Lower lobe of right lung (tissue), 2 donors: ENCODE measurements at regions not wholly inside any gene's neighbourhood (a gene's known extent, or its start where the extent isn't known, plus 50 kb on each side); places are given as distances from the start of the nearest gene placed in this dataset.
"Not testable (repeated sequence)": the region's sequence is repeated elsewhere in the genome, so short reads cannot be mapped to it uniquely, and the experiment has no call there.

Experiments used
- ATAC-seq, 2 donors: fragments of 200-7000 bp; cut with Tn5 transposase; one replicate each; pipeline ENCODE4 v1.9.1; 2020 to 2022; ENCODE audit warnings: mild to moderate bottlenecking in 2 of 2, moderate library complexity in 2 of 2
- DNase-seq: peaks from one replicate; pipeline ENCODE4 v3.0.0-alpha.2; 2020
- H3K27ac ChIP-seq: fragments of 200-600 bp; one replicate; pipeline ENCODE4 v1.8.0; 2022
- H3K27me3 ChIP-seq: fragments of 200-600 bp; one replicate; pipeline ENCODE4 v1.8.0; 2022; ENCODE audit warnings: low read depth
- H3K36me3 ChIP-seq: fragments of 200-600 bp; one replicate; pipeline ENCODE4 v1.8.0; 2022; ENCODE audit warnings: mild to moderate bottlenecking
- H3K4me1 ChIP-seq: fragments of 200-600 bp; one replicate; pipeline ENCODE4 v1.8.0; 2022
- H3K4me3 ChIP-seq: fragments of 200-600 bp; one replicate; pipeline ENCODE4 v1.8.0; 2022; ENCODE audit warnings: mild to moderate bottlenecking
- H3K9me3 ChIP-seq: fragments of 200-600 bp; one replicate; pipeline ENCODE4 v1.8.0; 2022
- CTCF ChIP-seq: fragments of 200-600 bp; IDR thresholded peaks from one replicate; pipeline ENCODE4 v1.8.0; 2022; ENCODE audit warnings: antibody characterized with exemption, mild to moderate bottlenecking
- intact Hi-C: fragments of 100-400 bp; cut with DNase I; formaldehyde crosslinking; loops from one replicate; pipeline ENCODE4 v1.11.0; 2022
- donor health status: DM: no; HTN: yes; CAD: no; lungs with severe emphysema.

GRCh38 chr5:53263151-53263550 is 153.6 kb upstream of the MOCS2 start:
- H3K27ac ChIP-seq, result no peak overlapping the region
- DNase-seq, result no peak

GRCh38 chr5:53265043-53265442 is 155.5 kb upstream of the MOCS2 start:
- H3K27me3 ChIP-seq, result no peaks in the 10 kb centered on the region
- no peak overlapping the region for H3K27ac ChIP-seq
- intact Hi-C loops, result no loop called here
- no peak for TF ChIP-seq CTCF
- H3K9me3 ChIP-seq, result no peaks in the 10 kb centered on the region
- DNase-seq, result no peak
- H3K4me1 ChIP-seq, result no peaks in the 10 kb centered on the region
- no peak overlapping the region for H3K4me3 ChIP-seq
- no peak for ATAC-seq
- H3K36me3 ChIP-seq, result no peaks in the 10 kb centered on the region

More at GRCh38 chr5:53263151-53263550, 153.6 kb upstream of the MOCS2 start:
- no peak for TF ChIP-seq CTCF
- Histone ChIP-seq H3K4me1 (no peaks in the 10 kb centered on the region), H3K9me3 (no peaks in the 10 kb centered on the region), H3K27me3 (no peaks in the 10 kb centered on the region), H3K36me3 (no peaks in the 10 kb centered on the region), H3K4me3 (no peak overlapping the region)
- no peak for ATAC-seq
- intact Hi-C loops, result no loop called here

GRCh38 chr5:53268241-53268640 is 158.7 kb upstream of the MOCS2 start:
- H3K36me3 ChIP-seq, H3K4me3 ChIP-seq, H3K4me1 ChIP-seq, H3K27ac ChIP-seq, H3K9me3 ChIP-seq, ATAC-seq, intact Hi-C loops, DNase-seq, H3K27me3 ChIP-seq: not testable (repeated sequence)

- Histone ChIP-seq H3K36me3 (no peaks in the 10 kb centered on the region), H3K9me3 (no peaks in the 10 kb centered on the region), H3K27me3 (no peaks in the 10 kb centered on the region), H3K27ac (no peak overlapping the region), H3K4me1 (no peaks in the 10 kb centered on the region), H3K4me3 (no peak overlapping the region)
- no peak for TF ChIP-seq CTCF
- DNase-seq (no peak), ATAC-seq (no peak)
- intact Hi-C loops, result no loop called here
Observed at GRCh38 chr5:53275666-53276065, 166.1 kb upstream of the MOCS2 start.

- ATAC-seq (peak; percentile 51 to 95), DNase-seq (no peak)
- no peak for TF ChIP-seq CTCF
- H3K4me3 ChIP-seq, result no peak overlapping the region
- no peaks in the 10 kb centered on the region for H3K9me3 ChIP-seq
- H3K4me1 ChIP-seq, result no peaks in the 10 kb centered on the region
- intact Hi-C loops, result no loop called here
- H3K27me3 ChIP-seq, result no peaks in the 10 kb centered on the region
- peak overlapping the region; percentile 7 for H3K27ac ChIP-seq
- H3K36me3 ChIP-seq, result no peaks in the 10 kb centered on the region
Observed at GRCh38 chr5:53276825-53277224, 167.3 kb upstream of the MOCS2 start.

- Histone ChIP-seq H3K4me1 (no peaks in the 10 kb centered on the region), H3K9me3 (no peaks in the 10 kb centered on the region), H3K36me3 (no peaks in the 10 kb centered on the region), H3K27ac (peak overlapping the region; percentile 7), H3K27me3 (no peaks in the 10 kb centered on the region), H3K4me3 (no peak overlapping the region)
- no peak for TF ChIP-seq CTCF
- intact Hi-C loops, result no loop called here
- ATAC-seq (peak in 1 of 2 donors; percentile 35), DNase-seq (no peak)
Observed at GRCh38 chr5:53277491-53277890, 167.9 kb upstream of the MOCS2 start.
